ENCODE measurements at regions not wholly inside any gene's neighbourhood (a gene's known extent, or its start where the extent isn't known, plus 50 kb on each side); places are given as distances from the start of the nearest gene placed in this dataset.

DNA sequence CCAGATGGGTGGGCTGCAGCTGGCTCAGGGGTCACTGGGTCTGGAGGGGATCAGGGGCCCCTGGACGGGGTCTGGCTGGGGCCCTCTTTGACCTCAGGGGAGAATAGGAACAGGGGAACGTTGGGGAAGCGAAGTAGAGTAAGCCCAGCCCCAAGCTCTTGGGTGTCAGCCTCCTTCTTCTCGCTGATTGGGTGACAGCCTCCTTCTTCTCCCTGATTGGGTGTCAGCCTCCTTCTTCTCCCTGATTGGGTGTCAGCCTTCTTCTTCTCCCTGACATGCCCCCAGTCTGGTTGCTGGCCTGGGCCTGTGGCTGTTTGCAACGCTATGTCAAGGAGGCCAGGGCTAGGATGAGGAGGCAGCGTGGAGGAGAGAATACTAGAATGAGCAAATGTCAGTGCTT is 76.7 kb upstream of the CASZ1 start:
- Histone ChIP-seq H3K36me3 (ENCODE audit: control insufficient read depth in 1 of 2, insufficient read depth in 2 of 2, low read depth in 1 of 2, low read length in 2 of 2) (no peaks in the 10 kb centered on the region), H4K91ac (ENCODE audit: low read length) (no peak overlapping the region), H3K79me1 (replicated peaks; ENCODE audit: low read length, poor library complexity, severe bottlenecking) (no peaks in the 10 kb centered on the region), H4K8ac (ENCODE audit: low read length) (no peak overlapping the region), H3K4ac (ENCODE audit: low read depth in 1 of 2, low read length in 2 of 2) (no peak overlapping the region), H3K9me3 (ENCODE audit: control insufficient read depth, low read length) (no peaks in the 10 kb centered on the region), H2BK5ac (ENCODE audit: low read depth, low read length, poor library complexity, severe bottlenecking) (no peak overlapping the region), H2BK15ac (ENCODE audit: low read depth, poor library complexity, severe bottlenecking) (no peak overlapping the region), H3K4me1 (ENCODE audit: control insufficient read depth, insufficient read depth, low read depth, low read length) (no peaks in the 10 kb centered on the region), H3K18ac (ENCODE audit: low read depth in 1 of 2, low read length in 2 of 2) (no peak overlapping the region), H2AFZ (ENCODE audit: low read depth, low read length) (no peak overlapping the region), H2BK120ac (ENCODE audit: low read depth, low read length) (no peak overlapping the region), H3K14ac (ENCODE audit: low read length in 2 of 2) (no peak overlapping the region), H2BK12ac (ENCODE audit: low read length in 2 of 2) (no peak overlapping the region), H3K27ac (ENCODE audit: low read length, poor library complexity, severe bottlenecking) (no peak overlapping the region), H3K4me3 (ENCODE audit: insufficient read depth in 1 of 2, low read depth in 1 of 2, low read length in 2 of 2) (no peak overlapping the region), H3K27me3 (ENCODE audit: control insufficient read depth in 1 of 2, insufficient read depth in 1 of 2, low read length in 2 of 2) (peaks cover 38 to 78% of the 10 kb centered on the region in 2 experiments), H3K4me2 (ENCODE audit: low read length, poor library complexity, severe bottlenecking) (no peak overlapping the region), H3K9ac (ENCODE audit: low read length) (no peak overlapping the region), H2AK5ac (ENCODE audit: low read length, severe bottlenecking) (no peak overlapping the region), H3K23ac (ENCODE audit: low read length in 2 of 2) (no peak overlapping the region)
- DNase-seq, result no peak
- WGBS, result 66% methylated on average over 6 of the region's 6 CpGs

DNA sequence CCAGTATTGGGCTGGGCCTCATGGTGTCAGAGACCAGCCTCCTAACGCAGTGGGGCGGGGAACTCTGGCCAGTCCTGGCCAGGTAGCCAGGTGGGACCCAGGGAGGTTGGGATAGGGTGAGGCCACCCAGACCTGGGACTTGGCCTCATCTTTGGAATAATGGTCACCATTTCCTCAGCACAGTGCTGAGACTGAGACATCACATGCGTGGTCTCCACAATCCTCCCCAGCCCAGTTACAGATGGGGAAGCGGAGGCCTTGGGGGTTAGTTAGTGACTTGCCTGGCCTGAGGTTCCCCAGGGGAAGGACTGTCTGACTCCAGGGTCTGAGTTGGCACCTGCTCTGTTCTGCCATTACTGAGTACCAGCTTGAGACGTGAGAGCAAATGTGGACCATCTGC is 77.9 kb upstream of the CASZ1 start:
- H2AFZ ChIP-seq (ENCODE audit: low read depth, low read length), result no peak overlapping the region
- H2BK12ac ChIP-seq (ENCODE audit: low read length in 2 of 2), result no peak overlapping the region
- no peaks in the 10 kb centered on the region for H3K4me1 ChIP-seq (ENCODE audit: control insufficient read depth, insufficient read depth, low read depth, low read length)
- H3K18ac ChIP-seq (ENCODE audit: low read depth in 1 of 2, low read length in 2 of 2), result no peak overlapping the region
- no peak overlapping the region for H2AK5ac ChIP-seq (ENCODE audit: low read length, severe bottlenecking)
- H3K9ac ChIP-seq (ENCODE audit: low read length), result no peak overlapping the region
- no peak overlapping the region for H4K91ac ChIP-seq (ENCODE audit: low read length)
- DNase-seq, result no peak
- H3K4me3 ChIP-seq (ENCODE audit: insufficient read depth in 1 of 2, low read depth in 1 of 2, low read length in 2 of 2), result no peak overlapping the region
- H3K36me3 ChIP-seq (ENCODE audit: control insufficient read depth in 1 of 2, insufficient read depth in 2 of 2, low read depth in 1 of 2, low read length in 2 of 2), result no peaks in the 10 kb centered on the region
- H3K4me2 ChIP-seq (ENCODE audit: low read length, poor library complexity, severe bottlenecking), result no peak overlapping the region
- H2BK5ac ChIP-seq (ENCODE audit: low read depth, low read length, poor library complexity, severe bottlenecking), result no peak overlapping the region
- peaks cover 30 to 75% of the 10 kb centered on the region in 2 experiments for H3K27me3 ChIP-seq (ENCODE audit: control insufficient read depth in 1 of 2, insufficient read depth in 1 of 2, low read length in 2 of 2)
- H4K8ac ChIP-seq (ENCODE audit: low read length), result no peak overlapping the region
- H2BK15ac ChIP-seq (ENCODE audit: low read depth, poor library complexity, severe bottlenecking), result no peak overlapping the region
- no peak overlapping the region for H3K23ac ChIP-seq (ENCODE audit: low read length in 2 of 2)
- no peak overlapping the region for H2BK120ac ChIP-seq (ENCODE audit: low read depth, low read length)
- WGBS, result 89% methylated on average over 5 of the region's 5 CpGs
- no peak overlapping the region for H3K27ac ChIP-seq (ENCODE audit: low read length, poor library complexity, severe bottlenecking)
- H3K79me1 ChIP-seq (replicated peaks; ENCODE audit: low read length, poor library complexity, severe bottlenecking), result no peaks in the 10 kb centered on the region
- no peak overlapping the region for H3K4ac ChIP-seq (ENCODE audit: low read depth in 1 of 2, low read length in 2 of 2)
- H3K9me3 ChIP-seq (ENCODE audit: control insufficient read depth, low read length), result no peaks in the 10 kb centered on the region
- no peak overlapping the region for H3K14ac ChIP-seq (ENCODE audit: low read length in 2 of 2)

DNA sequence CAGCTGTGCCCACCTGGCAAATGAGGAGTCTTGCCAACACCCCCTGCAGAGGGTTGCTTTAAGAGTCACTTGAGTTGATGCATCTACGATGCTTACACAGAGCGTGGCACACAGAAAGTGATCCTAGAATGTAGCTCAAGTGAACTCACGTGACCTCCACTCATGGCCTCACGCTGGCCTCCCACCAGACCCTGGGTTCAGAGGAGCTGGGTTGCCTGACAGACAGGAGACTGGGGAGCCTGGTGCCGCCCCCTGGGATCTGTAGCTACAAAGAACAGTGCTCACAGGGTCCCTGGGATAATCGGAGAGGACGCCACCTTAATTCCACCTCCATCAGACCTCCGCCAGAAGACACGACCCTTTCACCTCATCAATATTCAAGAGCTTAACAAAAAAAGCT is 81.4 kb upstream of the CASZ1 start:
- Histone ChIP-seq H2BK5ac (ENCODE audit: low read depth, low read length, poor library complexity, severe bottlenecking) (no peak overlapping the region), H3K9ac (ENCODE audit: low read length) (no peak overlapping the region), H3K4ac (ENCODE audit: low read depth in 1 of 2, low read length in 2 of 2) (no peak overlapping the region), H3K23ac (ENCODE audit: low read length in 2 of 2) (no peak overlapping the region), H2BK120ac (ENCODE audit: low read depth, low read length) (no peak overlapping the region), H2BK15ac (ENCODE audit: low read depth, poor library complexity, severe bottlenecking) (no peak overlapping the region), H3K18ac (ENCODE audit: low read depth in 1 of 2, low read length in 2 of 2) (no peak overlapping the region), H3K27ac (ENCODE audit: low read length, poor library complexity, severe bottlenecking) (no peak overlapping the region), H3K14ac (ENCODE audit: low read length in 2 of 2) (no peak overlapping the region), H4K91ac (ENCODE audit: low read length) (no peak overlapping the region), H4K8ac (ENCODE audit: low read length) (no peak overlapping the region), H3K4me3 (ENCODE audit: insufficient read depth in 1 of 2, low read depth in 1 of 2, low read length in 2 of 2) (no peak overlapping the region), H2AFZ (ENCODE audit: low read depth, low read length) (no peak overlapping the region), H3K36me3 (ENCODE audit: control insufficient read depth in 1 of 2, insufficient read depth in 2 of 2, low read depth in 1 of 2, low read length in 2 of 2) (no peaks in the 10 kb centered on the region), H3K79me1 (replicated peaks; ENCODE audit: low read length, poor library complexity, severe bottlenecking) (no peaks in the 10 kb centered on the region), H2BK12ac (ENCODE audit: low read length in 2 of 2) (no peak overlapping the region), H3K4me1 (ENCODE audit: control insufficient read depth, insufficient read depth, low read depth, low read length) (no peaks in the 10 kb centered on the region), H3K27me3 (ENCODE audit: control insufficient read depth in 1 of 2, insufficient read depth in 1 of 2, low read length in 2 of 2) (peaks cover 31 to 70% of the 10 kb centered on the region in 2 experiments), H2AK5ac (ENCODE audit: low read length, severe bottlenecking) (no peak overlapping the region), H3K9me3 (ENCODE audit: control insufficient read depth, low read length) (no peaks in the 10 kb centered on the region), H3K4me2 (ENCODE audit: low read length, poor library complexity, severe bottlenecking) (no peak overlapping the region)
- WGBS, result 81% methylated on average over 5 of the region's 9 CpGs
- no peak for DNase-seq

DNA sequence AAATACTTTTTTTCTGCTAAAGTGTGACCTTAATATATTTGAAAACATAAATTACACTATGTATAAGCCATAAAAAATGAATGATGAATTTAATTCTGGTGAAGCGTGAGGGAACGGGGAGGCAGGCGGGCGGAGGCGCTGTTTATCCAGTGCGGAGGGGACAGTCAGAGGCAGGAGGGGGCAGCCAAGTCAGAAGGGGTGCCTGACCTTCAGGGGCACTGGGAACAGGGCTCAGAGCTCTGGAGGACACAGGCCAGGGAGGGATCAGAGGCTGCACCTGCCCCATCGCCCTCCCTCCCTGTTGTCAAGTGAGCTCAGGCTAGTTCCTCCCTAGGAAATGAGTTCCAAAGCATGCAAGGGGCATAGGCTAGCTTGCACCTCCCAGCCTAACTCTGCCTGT is 82.0 kb upstream of the CASZ1 start:
- H3K36me3 ChIP-seq (ENCODE audit: control insufficient read depth in 1 of 2, insufficient read depth in 2 of 2, low read depth in 1 of 2, low read length in 2 of 2), result no peaks in the 10 kb centered on the region
- H2BK12ac ChIP-seq (ENCODE audit: low read length in 2 of 2), result no peak overlapping the region
- no peak overlapping the region for H2BK120ac ChIP-seq (ENCODE audit: low read depth, low read length)
- H2BK15ac ChIP-seq (ENCODE audit: low read depth, poor library complexity, severe bottlenecking), result no peak overlapping the region
- WGBS, result 95% methylated on average over 7 of the region's 7 CpGs
- no peak overlapping the region for H2AFZ ChIP-seq (ENCODE audit: low read depth, low read length)
- H3K23ac ChIP-seq (ENCODE audit: low read length in 2 of 2), result no peak overlapping the region
- H3K9me3 ChIP-seq (ENCODE audit: control insufficient read depth, low read length), result no peaks in the 10 kb centered on the region
- H3K4me1 ChIP-seq (ENCODE audit: control insufficient read depth, insufficient read depth, low read depth, low read length), result no peaks in the 10 kb centered on the region
- H3K79me1 ChIP-seq (replicated peaks; ENCODE audit: low read length, poor library complexity, severe bottlenecking), result no peaks in the 10 kb centered on the region
- H3K4ac ChIP-seq (ENCODE audit: low read depth in 1 of 2, low read length in 2 of 2), result no peak overlapping the region
- H4K8ac ChIP-seq (ENCODE audit: low read length), result no peak overlapping the region
- H2BK5ac ChIP-seq (ENCODE audit: low read depth, low read length, poor library complexity, severe bottlenecking), result no peak overlapping the region
- H3K9ac ChIP-seq (ENCODE audit: low read length), result no peak overlapping the region
- no peak overlapping the region for H2AK5ac ChIP-seq (ENCODE audit: low read length, severe bottlenecking)
- H3K18ac ChIP-seq (ENCODE audit: low read depth in 1 of 2, low read length in 2 of 2), result no peak overlapping the region
- no peak overlapping the region for H3K14ac ChIP-seq (ENCODE audit: low read length in 2 of 2)
- no peak for DNase-seq
- no peak overlapping the region for H4K91ac ChIP-seq (ENCODE audit: low read length)
- H3K27me3 ChIP-seq (ENCODE audit: control insufficient read depth in 1 of 2, insufficient read depth in 1 of 2, low read length in 2 of 2), result peaks cover 31 to 67% of the 10 kb centered on the region in 2 experiments
- H3K4me3 ChIP-seq (ENCODE audit: insufficient read depth in 1 of 2, low read depth in 1 of 2, low read length in 2 of 2), result no peak overlapping the region
- no peak overlapping the region for H3K27ac ChIP-seq (ENCODE audit: low read length, poor library complexity, severe bottlenecking)
- H3K4me2 ChIP-seq (ENCODE audit: low read length, poor library complexity, severe bottlenecking), result no peak overlapping the region
